ENCODE measurements at regions not wholly inside any gene's neighbourhood (a gene's known extent, or its start where the extent isn't known, plus 50 kb on each side); places are given as distances from the start of the nearest gene placed in this dataset.

DNA sequence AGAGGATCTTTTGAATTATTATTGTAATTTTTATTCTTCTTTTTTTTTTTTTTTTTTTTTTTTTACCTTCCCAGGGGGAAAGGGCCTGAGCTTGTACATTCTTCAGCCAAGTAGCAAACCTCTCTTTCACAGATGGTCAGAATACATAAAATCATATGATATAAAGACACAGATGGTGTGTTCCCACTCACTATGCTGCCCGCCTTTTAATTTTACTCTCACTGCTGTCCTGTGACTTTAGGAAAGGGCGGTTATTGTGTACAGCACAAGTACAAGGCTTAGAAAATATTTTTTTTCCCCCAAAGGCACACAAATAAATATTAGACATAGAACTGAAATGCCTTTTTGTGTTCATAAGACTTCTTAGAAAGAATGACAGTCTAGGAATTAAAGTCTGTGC, 213.6 kb downstream of the RPS24 start:
- TF ChIP-seq SP1 (IDR thresholded peaks at IDR 0.05) = no peak
- no peak for TF ChIP-seq SUZ12 (IDR thresholded peaks at IDR 0.05)
- no peak for TF ChIP-seq TARDBP (IDR thresholded peaks at IDR 0.05)
- TF ChIP-seq ELF4 (IDR thresholded peaks at IDR 0.05) = no peak
- TF ChIP-seq FOXK2 (IDR thresholded peaks at IDR 0.05) = no peak
- no peak for TF ChIP-seq L3MBTL2 (conservative IDR thresholded peaks at IDR 0.05)
- no peak for TF ChIP-seq BHLHE40 (IDR thresholded peaks at IDR 0.05; ENCODE audit: borderline replicate concordance)
- TF ChIP-seq, protein P1, sequence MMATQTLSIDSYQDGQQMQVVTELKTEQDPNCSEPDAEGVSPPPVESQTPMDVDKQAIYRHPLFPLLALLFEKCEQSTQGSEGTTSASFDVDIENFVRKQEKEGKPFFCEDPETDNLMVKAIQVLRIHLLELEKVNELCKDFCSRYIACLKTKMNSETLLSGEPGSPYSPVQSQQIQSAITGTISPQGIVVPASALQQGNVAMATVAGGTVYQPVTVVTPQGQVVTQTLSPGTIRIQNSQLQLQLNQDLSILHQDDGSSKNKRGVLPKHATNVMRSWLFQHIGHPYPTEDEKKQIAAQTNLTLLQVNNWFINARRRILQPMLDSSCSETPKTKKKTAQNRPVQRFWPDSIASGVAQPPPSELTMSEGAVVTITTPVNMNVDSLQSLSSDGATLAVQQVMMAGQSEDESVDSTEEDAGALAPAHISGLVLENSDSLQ (IDR thresholded peaks at IDR 0.05) = no peak
- no peak for TF ChIP-seq NFRKB (IDR thresholded peaks at IDR 0.05)
- TF ChIP-seq HDGF (IDR thresholded peaks at IDR 0.05; ENCODE audit: borderline replicate concordance) = no peak

All from HEK293T (cell line).